DMS 273 treated with DMSO at 0.1 percent for 48 hours (cell line): ENCODE measurements at regions not wholly inside any gene's neighbourhood (a gene's known extent, or its start where the extent isn't known, plus 50 kb on each side); places are given as distances from the start of the nearest gene placed in this dataset.
"Not testable (repeated sequence)": the region's sequence is repeated elsewhere in the genome, so short reads cannot be mapped to it uniquely, and the experiment has no call there.

Experiments
- DNase-seq: peaks from one replicate; lab custom pipeline; 2025; lab: John Stamatoyannopoulos, UW

GRCh38 chr2:34547900-34548299 is 948.8 kb upstream of the FAM98A start:
- DNase-seq: no peak

GRCh38 chr2:34547340-34547739 is 948.2 kb upstream of the FAM98A start:
- peak; percentile 12 for DNase-seq

GRCh38 chr2:34545486-34546136 is 946.5 kb upstream of the FAM98A start:
- DNase-seq: no peak

GRCh38 chr2:34534761-34535160 is 935.7 kb upstream of the FAM98A start:
- no peak for DNase-seq

- DNase-seq: no peak
These were observed 935.2 kb upstream of the FAM98A start for GRCh38 chr2:34534341-34534740.

GRCh38 chr2:34533585-34534183 is 934.6 kb upstream of the FAM98A start:
- no peak for DNase-seq

- DNase-seq: no peak
These were observed 930.9 kb upstream of the FAM98A start for GRCh38 chr2:34529965-34530364.

- no peak for DNase-seq
These were observed 924.9 kb upstream of the FAM98A start for GRCh38 chr2:34523958-34524514.

GRCh38 chr2:34519659-34520058 is 920.6 kb upstream of the FAM98A start:
- no peak for DNase-seq

- DNase-seq: no peak
These were observed 899.5 kb upstream of the FAM98A start for GRCh38 chr2:34498561-34498960.

- DNase-seq: not testable (repeated sequence)
These were observed 895.1 kb upstream of the FAM98A start for GRCh38 chr2:34494192-34494591.

- no peak for DNase-seq
These were observed 893.7 kb upstream of the FAM98A start for GRCh38 chr2:34492561-34493455.

- DNase-seq: no peak
These were observed 887.9 kb upstream of the FAM98A start for GRCh38 chr2:34486965-34487364.

- no peak for DNase-seq
These were observed 882.4 kb upstream of the FAM98A start for GRCh38 chr2:34481542-34481941.

GRCh38 chr2:34480366-34480765 is 881.3 kb upstream of the FAM98A start:
- DNase-seq: no peak

GRCh38 chr2:34475156-34475555 is 876.1 kb upstream of the FAM98A start:
- DNase-seq: no peak

- DNase-seq: no peak
These were observed 875.5 kb upstream of the FAM98A start for GRCh38 chr2:34474646-34475045.

- no peak for DNase-seq
These were observed 848.0 kb upstream of the FAM98A start for GRCh38 chr2:34447097-34447496.

GRCh38 chr2:34423301-34423700 is 824.2 kb upstream of the FAM98A start:
- DNase-seq: no peak

- DNase-seq: no peak
These were observed 820.8 kb upstream of the FAM98A start for GRCh38 chr2:34419856-34420255.

GRCh38 chr2:34416856-34417255 is 817.8 kb upstream of the FAM98A start:
- DNase-seq: no peak

- no peak for DNase-seq
These were observed 815.8 kb upstream of the FAM98A start for GRCh38 chr2:34414856-34415255.

- DNase-seq: no peak
These were observed 809.0 kb upstream of the FAM98A start for GRCh38 chr2:34408100-34408499.
